ENCODE measurements at regions not wholly inside any gene's neighbourhood (a gene's known extent, or its start where the extent isn't known, plus 50 kb on each side); places are given as distances from the start of the nearest gene placed in this dataset.

DNA sequence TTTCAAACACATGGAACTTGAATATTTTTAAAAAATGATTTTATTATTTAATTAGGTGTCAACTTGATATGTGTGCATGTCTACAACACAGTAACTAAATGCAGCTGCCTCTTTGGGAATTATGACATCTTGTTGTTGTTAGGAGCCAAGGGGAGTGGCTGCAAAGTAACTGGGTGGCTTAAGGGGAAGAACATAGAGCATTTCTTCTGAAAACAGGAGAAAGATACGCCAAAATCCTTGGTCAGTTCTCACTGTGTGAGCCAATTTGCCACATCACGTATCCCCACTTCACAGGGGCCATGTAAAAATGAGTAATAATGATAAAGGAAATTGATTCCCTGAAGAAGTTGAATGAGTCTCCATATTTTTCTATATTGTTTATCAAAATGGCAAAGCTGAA lies 309.8 kb upstream of the COL3A1 start:
- 50 to 61% (median 59%) methylated on average over 2 of the region's 2 CpGs for WGBS, 3 donors
- DNase-seq: no peak
- intact Hi-C loops (cut with DNase I): no loop called here
- H3K4me3 ChIP-seq: no peak overlapping the region
- no peak overlapping the region for H3K27ac ChIP-seq
- TF ChIP-seq POLR2A (IDR thresholded peaks at IDR 0.05) (no peak), EP300 (IDR thresholded peaks at IDR 0.05) (no peak)
- TF ChIP-seq, protein P1, sequence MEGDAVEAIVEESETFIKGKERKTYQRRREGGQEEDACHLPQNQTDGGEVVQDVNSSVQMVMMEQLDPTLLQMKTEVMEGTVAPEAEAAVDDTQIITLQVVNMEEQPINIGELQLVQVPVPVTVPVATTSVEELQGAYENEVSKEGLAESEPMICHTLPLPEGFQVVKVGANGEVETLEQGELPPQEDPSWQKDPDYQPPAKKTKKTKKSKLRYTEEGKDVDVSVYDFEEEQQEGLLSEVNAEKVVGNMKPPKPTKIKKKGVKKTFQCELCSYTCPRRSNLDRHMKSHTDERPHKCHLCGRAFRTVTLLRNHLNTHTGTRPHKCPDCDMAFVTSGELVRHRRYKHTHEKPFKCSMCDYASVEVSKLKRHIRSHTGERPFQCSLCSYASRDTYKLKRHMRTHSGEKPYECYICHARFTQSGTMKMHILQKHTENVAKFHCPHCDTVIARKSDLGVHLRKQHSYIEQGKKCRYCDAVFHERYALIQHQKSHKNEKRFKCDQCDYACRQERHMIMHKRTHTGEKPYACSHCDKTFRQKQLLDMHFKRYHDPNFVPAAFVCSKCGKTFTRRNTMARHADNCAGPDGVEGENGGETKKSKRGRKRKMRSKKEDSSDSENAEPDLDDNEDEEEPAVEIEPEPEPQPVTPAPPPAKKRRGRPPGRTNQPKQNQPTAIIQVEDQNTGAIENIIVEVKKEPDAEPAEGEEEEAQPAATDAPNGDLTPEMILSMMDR (IDR thresholded peaks at IDR 0.05): no peak
- no peaks in the 10 kb centered on the region for H3K9me3 ChIP-seq
- H3K4me1 ChIP-seq (ENCODE audit: insufficient read depth): peaks cover 2% of the 10 kb centered on the region
- H3K36me3 ChIP-seq: no peaks in the 10 kb centered on the region
- H3K27me3 ChIP-seq: no peaks in the 10 kb centered on the region

DNA sequence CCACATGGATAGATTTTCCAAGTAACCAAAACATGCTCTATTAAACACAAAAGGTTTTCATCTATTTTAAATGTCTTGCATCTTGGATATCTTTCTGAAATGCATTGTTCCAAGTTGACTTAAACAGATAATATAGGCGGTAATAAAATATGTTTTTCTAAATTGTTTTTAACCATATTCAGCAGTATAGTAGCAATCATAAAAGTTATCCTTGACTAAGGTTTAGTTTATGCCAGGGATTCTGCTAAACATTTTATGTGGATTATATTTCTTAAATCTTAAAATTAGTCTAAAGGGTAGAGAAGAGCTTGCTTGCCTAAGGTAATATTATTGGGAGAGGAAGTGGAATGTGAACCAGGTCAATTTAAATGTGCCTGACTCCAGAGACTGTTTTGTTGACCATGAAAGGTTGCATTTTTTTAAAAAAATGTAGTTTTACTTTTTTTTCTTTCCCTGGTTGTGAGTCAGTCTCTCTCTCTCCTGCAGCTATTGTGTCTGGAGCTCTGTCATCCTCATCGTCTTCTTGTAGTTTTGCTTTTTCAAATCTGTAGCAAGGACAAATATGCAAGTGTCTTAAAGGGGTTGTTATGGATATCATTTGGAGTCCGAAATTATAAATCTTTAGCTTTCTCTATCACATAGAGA lies 309.1 kb upstream of the COL3A1 start:
- Histone ChIP-seq H3K9me3 (no peaks in the 10 kb centered on the region), H3K27me3 (no peaks in the 10 kb centered on the region), H3K36me3 (no peaks in the 10 kb centered on the region), H3K27ac (no peak overlapping the region), H3K4me1 (ENCODE audit: insufficient read depth) (peaks cover 2% of the 10 kb centered on the region), H3K4me3 (no peak overlapping the region)
- no peak for TF ChIP-seq POLR2A (IDR thresholded peaks at IDR 0.05)
- no peak for DNase-seq
- 10 to 29% (median 11%) methylated on average over 3 of the region's 3 CpGs for WGBS, 3 donors
- intact Hi-C loops (cut with DNase I): no loop called here

DNA sequence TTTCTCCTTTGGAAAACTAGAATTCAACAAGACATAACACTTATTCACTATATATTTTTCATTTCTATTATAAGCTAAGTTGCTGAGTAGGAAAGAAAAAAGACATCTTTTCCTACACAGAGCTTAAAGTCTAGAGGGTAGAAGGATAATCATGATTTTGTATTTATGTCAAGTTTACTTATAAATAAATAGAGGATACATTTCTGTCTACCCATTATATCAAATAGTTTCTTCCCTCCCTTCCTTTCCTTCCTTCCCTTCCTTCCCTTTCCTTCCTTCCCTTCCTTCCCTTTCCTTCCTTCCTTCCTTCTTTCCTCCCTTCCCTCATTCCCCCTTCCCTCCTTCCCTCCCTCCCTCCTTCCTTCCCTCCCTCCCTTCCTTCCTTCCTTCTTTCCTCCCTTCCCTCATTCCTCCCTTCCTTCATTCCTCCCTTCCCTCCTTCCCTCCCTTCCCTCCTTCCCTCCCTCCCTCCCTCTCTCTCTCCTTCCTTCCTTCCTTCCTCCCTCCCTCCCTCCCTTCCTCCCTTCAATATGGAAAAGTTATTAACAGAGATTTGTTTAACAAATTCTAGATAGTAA lies 308.4 kb upstream of the COL3A1 start:
- Histone ChIP-seq H3K9me3 (no peaks in the 10 kb centered on the region), H3K27me3 (no peaks in the 10 kb centered on the region), H3K4me3 (no peak overlapping the region), H3K27ac (no peak overlapping the region), H3K4me1 (ENCODE audit: insufficient read depth) (peaks cover 2% of the 10 kb centered on the region), H3K36me3 (no peaks in the 10 kb centered on the region)
- intact Hi-C loops (cut with DNase I): no loop called here
- no peak for DNase-seq
- TF ChIP-seq, protein P1 (IDR thresholded peaks at IDR 0.05): no peak
- TF ChIP-seq POLR2A (IDR thresholded peaks at IDR 0.05) (no peak), EP300 (IDR thresholded peaks at IDR 0.05) (no peak)

DNA sequence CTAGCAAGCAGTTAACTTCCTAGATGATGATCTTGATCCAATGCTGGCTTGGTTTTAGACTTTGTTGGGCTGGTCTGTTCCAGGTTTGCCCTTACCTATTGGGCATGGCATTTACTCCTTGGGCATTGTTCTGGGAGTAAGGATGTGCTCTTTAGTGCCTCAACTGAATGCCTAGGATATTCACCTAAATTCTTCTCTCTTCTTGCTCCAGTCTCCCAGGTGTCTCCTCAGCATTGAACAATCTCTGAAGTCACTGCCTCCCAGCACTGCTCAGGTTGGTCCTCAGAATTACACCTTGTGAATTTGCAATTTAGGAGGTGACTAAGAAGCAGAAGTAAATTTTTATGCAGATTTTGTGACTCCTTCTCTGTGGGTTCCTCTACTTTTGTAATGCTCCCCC lies 307.7 kb upstream of the COL3A1 start:
- Histone ChIP-seq H3K36me3 (no peaks in the 10 kb centered on the region), H3K4me3 (no peak overlapping the region), H3K4me1 (ENCODE audit: insufficient read depth) (peaks cover 2% of the 10 kb centered on the region), H3K27ac (no peak overlapping the region), H3K9me3 (no peaks in the 10 kb centered on the region), H3K27me3 (no peaks in the 10 kb centered on the region)
- DNase-seq: no peak
- TF ChIP-seq POLR2A (IDR thresholded peaks at IDR 0.05): no peak
- TF ChIP-seq, protein P1 (IDR thresholded peaks at IDR 0.05): no peak
- TF ChIP-seq EP300 (IDR thresholded peaks at IDR 0.05): no peak
- intact Hi-C loops (cut with DNase I): no loop called here

DNA sequence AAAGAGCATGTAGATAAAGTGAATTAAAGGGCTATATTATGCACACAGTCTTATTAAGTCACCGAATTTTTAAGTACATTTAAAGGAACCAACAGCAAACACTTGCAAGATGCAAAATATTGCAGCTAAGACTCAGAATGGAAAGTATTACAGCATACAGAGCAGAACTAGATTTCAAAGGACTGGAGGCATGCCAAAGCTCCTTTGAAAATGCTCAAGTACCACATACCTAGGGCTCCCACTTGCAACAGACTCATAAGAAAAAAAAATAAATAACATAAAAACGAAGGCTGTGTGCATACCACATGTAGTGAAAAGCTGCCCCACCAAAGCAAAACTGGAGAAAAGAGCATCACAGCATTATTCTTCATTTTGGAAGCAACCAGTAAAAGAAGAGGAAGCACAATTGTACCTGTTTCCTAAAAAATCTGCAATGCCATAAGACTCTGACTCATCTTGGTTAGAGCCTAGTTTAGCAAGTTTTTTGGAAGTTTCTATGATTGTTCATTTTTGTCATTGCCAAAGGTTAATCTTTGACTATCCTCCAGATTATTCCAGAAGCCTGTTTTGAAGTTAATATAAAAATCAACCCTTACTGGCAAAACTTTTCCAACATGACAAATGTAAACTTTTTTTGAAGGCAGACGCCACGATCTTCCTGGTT lies 306.0 kb upstream of the COL3A1 start:
- H3K4me3 ChIP-seq: no peak overlapping the region
- H3K9me3 ChIP-seq: no peaks in the 10 kb centered on the region
- H3K4me1 ChIP-seq (ENCODE audit: insufficient read depth): peaks cover 2% of the 10 kb centered on the region
- WGBS, 3 donors: 39 to 46% (median 46%) methylated on average over 4 of the region's 4 CpGs
- intact Hi-C loops (cut with DNase I): no loop called here
- H3K27me3 ChIP-seq: no peaks in the 10 kb centered on the region
- peak in 1 of 5 donors; percentile 10 for DNase-seq
- no peak overlapping the region for H3K27ac ChIP-seq
- TF ChIP-seq POLR2A (IDR thresholded peaks at IDR 0.05) (no peak), EP300 (IDR thresholded peaks at IDR 0.05) (no peak)
- TF ChIP-seq, protein P1 (IDR thresholded peaks at IDR 0.05): no peak
- no peaks in the 10 kb centered on the region for H3K36me3 ChIP-seq

All from ovary (tissue), 7 donors.